ENCODE measurements at regions not wholly inside any gene's neighbourhood (a gene's known extent, or its start where the extent isn't known, plus 50 kb on each side); places are given as distances from the start of the nearest gene placed in this dataset.
A peak's percentile ranks its signal among the peaks of the same experiment; 100 is the strongest.
"Not testable (repeated sequence)": the region's sequence is repeated elsewhere in the genome, so short reads cannot be mapped to it uniquely, and the experiment has no call there.

- no peak for TF ChIP-seq CTCF (IDR thresholded peaks at IDR 0.05; ENCODE audit: borderline replicate concordance)
- Histone ChIP-seq H3K27me3 (ENCODE audit: low read depth) (no peaks in the 10 kb centered on the region), H3K4me3 (no peak overlapping the region), H3K36me3 (no peaks in the 10 kb centered on the region), H3K9me3 (replicated peaks) (no peaks in the 10 kb centered on the region), H3K27ac (replicated peaks) (no peak overlapping the region), H3K4me1 (no peaks in the 10 kb centered on the region)
- DNase-seq: no peak
- intact Hi-C loops (cut with micrococcal nuclease): no loop called here
Observed at GRCh38 chr4:89492581-89493071, 185.0 kb upstream of the GPRIN3 start.

DNA sequence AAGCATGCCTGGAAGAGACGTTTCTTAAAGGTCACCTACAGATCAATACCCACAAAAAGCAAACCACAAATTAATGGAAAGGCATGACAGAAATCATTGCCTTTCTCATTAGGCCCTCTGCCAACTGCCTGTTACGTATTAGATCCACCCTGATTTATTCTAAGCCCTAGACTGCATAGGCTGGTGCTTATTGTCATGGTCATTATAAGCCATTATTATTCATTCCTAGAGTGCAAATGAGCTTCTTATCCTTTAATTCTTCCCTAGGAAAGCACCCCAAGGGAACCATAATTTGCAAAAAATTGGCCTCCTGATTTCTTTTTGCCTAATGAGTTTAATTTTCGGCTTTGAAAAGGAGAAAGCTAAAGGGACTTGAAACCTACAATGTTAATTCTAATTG lies 184.2 kb upstream of the GPRIN3 start:
- Histone ChIP-seq H3K27me3 (ENCODE audit: low read depth) (no peaks in the 10 kb centered on the region), H3K4me1 (no peaks in the 10 kb centered on the region), H3K9me3 (replicated peaks) (no peaks in the 10 kb centered on the region), H3K36me3 (no peaks in the 10 kb centered on the region), H3K4me3 (no peak overlapping the region), H3K27ac (replicated peaks) (no peak overlapping the region)
- intact Hi-C loops (cut with micrococcal nuclease): no loop called here
- no peak for TF ChIP-seq CTCF (IDR thresholded peaks at IDR 0.05; ENCODE audit: borderline replicate concordance)
- no peak for DNase-seq

- H3K27me3 ChIP-seq (ENCODE audit: low read depth); H3K36me3 ChIP-seq; H3K4me1 ChIP-seq; intact Hi-C loops (cut with micrococcal nuclease); H3K27ac ChIP-seq (replicated peaks); DNase-seq; H3K9me3 ChIP-seq (replicated peaks); H3K4me3 ChIP-seq: not testable (repeated sequence)
Observed at GRCh38 chr4:89489921-89490431, 182.4 kb upstream of the GPRIN3 start.

DNA sequence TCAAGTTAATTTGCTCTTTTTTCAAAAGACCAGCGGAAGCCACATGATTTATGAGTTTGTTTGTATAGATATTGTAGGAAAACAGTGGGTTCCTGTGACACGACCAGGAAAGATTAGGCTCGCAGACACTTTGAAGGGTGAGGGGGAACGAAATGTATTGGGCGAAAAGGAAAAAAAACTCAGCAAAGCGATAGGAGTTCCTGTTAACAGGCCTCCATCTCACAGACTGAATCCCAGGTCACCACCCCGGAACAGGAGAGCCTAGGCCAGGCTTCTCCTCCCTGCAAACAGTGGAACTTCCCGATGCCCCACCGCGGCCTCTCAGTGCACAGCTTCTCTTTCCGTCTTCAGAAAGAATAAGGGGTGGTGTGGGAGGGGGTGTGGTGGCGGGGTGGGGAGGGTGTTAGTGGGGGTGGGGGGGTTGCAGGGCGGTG lies 181.8 kb upstream of the GPRIN3 start:
- Histone ChIP-seq H3K36me3 (no peaks in the 10 kb centered on the region), H3K4me1 (no peaks in the 10 kb centered on the region), H3K27me3 (ENCODE audit: low read depth) (no peaks in the 10 kb centered on the region), H3K9me3 (replicated peaks) (no peaks in the 10 kb centered on the region), H3K27ac (replicated peaks) (no peak overlapping the region), H3K4me3 (no peak overlapping the region)
- peak; percentile 15 for DNase-seq
- intact Hi-C loops (cut with micrococcal nuclease): no loop called here
- no peak for TF ChIP-seq CTCF (IDR thresholded peaks at IDR 0.05; ENCODE audit: borderline replicate concordance)

GRCh38 chr4:89488736-89489135 lies 181.1 kb upstream of the GPRIN3 start:
- intact Hi-C loops (cut with micrococcal nuclease): no loop called here
- no peak for DNase-seq
- no peak overlapping the region for H3K4me3 ChIP-seq
- no peaks in the 10 kb centered on the region for H3K4me1 ChIP-seq
- no peaks in the 10 kb centered on the region for H3K36me3 ChIP-seq
- no peaks in the 10 kb centered on the region for H3K27me3 ChIP-seq (ENCODE audit: low read depth)
- no peak for TF ChIP-seq CTCF (IDR thresholded peaks at IDR 0.05; ENCODE audit: borderline replicate concordance)
- no peaks in the 10 kb centered on the region for H3K9me3 ChIP-seq (replicated peaks)
- no peak overlapping the region for H3K27ac ChIP-seq (replicated peaks)

DNA sequence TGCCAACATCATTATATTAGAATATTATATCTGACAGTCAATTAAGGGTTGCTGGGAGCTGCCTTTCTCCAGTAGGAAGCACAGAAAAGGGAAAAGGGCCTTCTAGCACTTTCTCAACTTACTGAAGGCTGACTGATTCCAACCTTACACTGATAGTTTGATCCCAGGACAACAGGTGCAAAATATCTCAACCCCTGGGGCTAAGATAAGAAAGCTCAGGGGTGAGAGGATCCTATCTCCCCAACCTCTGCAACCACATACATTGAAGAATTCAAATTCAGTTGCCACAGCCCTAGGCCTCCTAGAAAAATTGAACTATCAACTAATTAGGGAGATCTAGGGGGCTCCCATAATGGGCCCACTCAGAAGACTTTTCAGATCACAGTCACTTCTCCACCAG lies 179.1 kb upstream of the GPRIN3 start:
- no peak for TF ChIP-seq CTCF (IDR thresholded peaks at IDR 0.05; ENCODE audit: borderline replicate concordance)
- intact Hi-C loops (cut with micrococcal nuclease): no loop called here
- H3K27ac ChIP-seq (replicated peaks): no peak overlapping the region

More for the DNA sequence above, 179.1 kb upstream of the GPRIN3 start:
- Histone ChIP-seq H3K4me1 (no peaks in the 10 kb centered on the region), H3K9me3 (replicated peaks) (peaks cover under 1% of the 10 kb centered on the region), H3K36me3 (no peaks in the 10 kb centered on the region), H3K27me3 (ENCODE audit: low read depth) (no peaks in the 10 kb centered on the region), H3K4me3 (no peak overlapping the region)
- DNase-seq: no peak

Data from left ventricle myocardium inferior (tissue), 1 donor.